CD4-positive, alpha-beta T cell treated with Interferon alpha-2 for 1 hour (primary cell): ENCODE measurements at regions not wholly inside any gene's neighbourhood (a gene's known extent, or its start where the extent isn't known, plus 50 kb on each side); places are given as distances from the start of the nearest gene placed in this dataset.
A peak's percentile ranks its signal among the peaks of the same experiment; 100 is the strongest.
"Not testable (repeated sequence)": the region's sequence is repeated elsewhere in the genome, so short reads cannot be mapped to it uniquely, and the experiment has no call there.

Experiments used
- DNase-seq, 2 donors: peaks; one replicate each; pipeline ENCODE4 v3.0.0-alpha.2; 2020 to 2022

- DNase-seq, result no peak
These were observed 127.7 kb downstream of the VEGFA start for GRCh38 chr6:43897571-43898302.

DNA sequence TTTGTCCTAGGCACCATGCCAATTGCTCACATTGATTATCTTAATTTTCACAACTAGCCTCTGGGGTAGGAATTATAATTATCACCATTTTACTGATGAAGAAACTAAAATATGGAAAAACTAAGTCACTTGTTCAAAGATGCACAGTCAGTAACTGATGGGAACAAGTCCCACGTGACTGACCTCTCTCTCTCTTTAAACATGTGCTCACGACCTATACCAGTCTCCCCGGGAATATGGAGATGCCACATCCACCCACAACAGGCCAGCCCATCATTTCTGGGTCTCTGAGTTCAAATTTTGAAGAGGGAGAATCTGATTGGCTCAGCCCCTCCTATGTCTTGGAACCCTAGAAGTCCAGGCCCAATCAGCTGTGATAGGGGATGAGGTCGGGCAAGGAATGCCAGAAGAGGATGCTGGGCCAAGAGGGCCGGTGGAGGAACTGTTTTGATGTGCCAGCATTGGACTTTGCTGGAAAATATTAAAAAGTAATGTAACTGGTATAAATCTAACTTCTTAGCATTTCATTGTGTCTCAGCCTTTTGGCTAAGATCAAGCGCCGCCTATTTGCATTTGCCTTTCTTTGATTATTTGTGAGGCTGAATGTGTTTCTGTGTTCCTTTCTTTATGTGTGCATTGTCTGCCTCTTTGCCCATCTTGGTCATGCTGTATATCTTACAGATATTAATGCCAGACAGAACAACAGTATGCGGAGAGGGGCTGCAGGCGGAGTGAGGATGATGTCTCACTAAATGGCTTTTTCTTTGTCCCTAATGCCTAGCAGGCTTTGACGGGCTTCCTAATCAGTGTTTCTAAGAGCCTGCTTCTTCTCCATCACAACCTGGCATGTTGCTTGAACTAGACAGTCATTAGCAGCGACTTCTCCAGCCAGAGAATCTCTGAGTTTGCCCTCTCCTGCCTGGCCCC, 126.6 kb downstream of the VEGFA start:
- no peak for DNase-seq

DNA sequence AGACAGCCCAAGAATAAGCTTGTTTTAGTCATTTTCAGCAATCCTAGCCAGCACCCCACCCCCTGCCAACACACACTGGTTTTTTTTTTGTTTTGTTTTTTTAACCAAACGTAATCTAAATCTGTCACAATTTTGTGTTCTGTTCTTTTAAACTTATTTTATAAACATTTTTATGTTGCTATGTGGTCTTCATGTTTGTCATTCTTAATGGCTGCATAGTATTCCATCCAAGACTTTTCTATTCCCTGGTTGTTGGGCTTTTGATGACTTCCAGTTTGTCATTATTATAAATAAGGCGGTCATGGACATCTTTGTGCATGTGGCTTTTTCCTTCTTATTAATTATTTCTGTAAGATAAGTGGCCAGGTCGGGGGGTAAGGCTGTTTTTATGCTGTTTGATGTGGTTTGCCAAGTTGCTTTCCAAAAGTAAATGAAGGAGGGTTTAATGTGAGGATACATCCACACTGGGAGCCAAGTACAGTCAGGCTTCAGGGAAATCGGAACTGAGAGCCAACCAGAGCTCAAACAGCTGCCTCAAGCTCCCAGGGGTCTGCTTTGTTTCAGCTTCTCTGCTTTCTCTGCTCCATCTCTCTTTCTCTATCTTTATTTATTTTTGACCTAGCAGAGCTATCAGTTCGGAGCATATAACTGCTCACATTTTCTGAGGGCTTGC, 125.8 kb downstream of the VEGFA start:
- no peak for DNase-seq

GRCh38 chr6:43893073-43893472, 123.1 kb downstream of the VEGFA start:
- DNase-seq, result no peak

DNA sequence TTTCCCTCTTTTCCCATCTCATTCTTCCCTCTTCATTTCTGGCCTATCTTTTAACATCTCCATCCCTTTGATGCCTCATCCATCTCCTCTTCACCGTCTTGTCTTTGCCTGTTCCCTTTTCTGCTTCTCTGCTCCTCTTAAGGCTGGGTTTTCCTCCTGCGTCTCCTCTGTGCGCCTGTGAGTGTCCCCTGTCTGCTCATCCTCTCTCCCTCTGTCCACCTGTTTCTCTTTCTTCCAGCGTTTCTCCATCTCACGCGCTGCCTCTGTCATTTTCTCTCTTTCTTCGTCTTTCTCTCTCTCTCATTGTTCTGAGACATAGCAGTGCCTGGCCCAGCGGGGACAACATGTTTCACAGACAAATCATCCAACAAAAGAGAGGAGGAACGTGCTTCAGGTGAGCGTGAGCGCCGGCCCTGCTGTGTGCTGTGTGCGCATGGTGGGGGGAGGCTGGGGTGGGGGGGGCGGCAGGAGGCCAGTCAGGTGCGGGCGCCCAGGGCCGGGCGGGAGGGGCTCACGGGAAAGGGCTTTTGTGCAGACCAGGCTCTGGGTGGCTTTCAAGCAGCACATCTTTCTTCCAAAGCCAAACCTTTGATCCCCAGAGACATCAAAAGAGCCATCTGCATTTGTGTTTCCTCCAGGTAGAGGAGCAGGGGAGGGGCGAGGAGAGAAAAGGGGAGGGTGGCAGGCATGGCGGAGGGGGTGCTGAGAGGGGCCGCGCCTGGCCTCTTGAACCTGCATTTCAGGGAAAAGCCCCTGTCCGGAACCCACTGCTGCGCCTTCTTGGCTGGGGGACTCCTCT, 121.3 kb downstream of the VEGFA start:
- DNase-seq, result no peak

DNA sequence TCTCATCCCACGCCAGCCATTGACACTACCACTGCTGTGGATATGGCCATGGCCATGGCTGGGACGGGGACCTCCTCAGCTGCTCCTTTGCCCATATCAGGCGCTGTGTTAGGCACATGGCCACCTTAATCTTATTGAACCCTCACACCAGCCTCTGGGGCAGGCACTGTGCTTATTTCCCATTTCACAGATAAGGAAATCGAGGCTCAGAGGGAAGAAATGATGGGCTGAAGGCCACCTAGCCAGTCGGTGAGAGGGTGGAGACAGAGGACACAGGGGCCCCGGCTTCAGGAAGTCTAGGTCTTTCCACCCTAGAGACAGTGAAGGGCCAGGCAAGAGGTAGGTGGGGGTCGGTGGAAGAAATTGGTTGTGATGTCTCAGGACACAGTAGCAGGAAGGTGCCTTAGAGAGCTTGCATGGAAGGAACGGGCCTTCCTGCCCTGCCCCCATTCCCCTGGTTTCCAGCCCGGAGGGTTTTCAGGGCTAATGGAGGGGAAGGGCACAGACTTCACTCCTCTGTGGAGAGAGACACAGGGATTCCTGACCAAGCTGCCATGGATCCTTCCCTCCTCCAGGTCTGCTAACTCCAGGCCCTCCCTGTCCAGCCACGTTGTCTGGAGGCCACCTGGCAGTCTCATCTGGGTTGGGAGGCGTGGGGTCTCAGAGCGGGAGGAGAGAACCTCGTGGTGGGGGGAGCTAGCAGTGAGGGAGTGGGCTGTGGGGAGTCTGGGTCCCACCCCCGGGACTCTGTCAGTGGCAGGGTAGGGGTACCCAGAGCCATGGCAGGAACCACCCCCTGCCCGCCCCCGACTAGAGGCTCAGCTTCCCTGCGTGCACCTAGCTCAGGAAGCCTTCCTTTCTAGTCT, 120.4 kb downstream of the VEGFA start:
- no peak for DNase-seq

DNA sequence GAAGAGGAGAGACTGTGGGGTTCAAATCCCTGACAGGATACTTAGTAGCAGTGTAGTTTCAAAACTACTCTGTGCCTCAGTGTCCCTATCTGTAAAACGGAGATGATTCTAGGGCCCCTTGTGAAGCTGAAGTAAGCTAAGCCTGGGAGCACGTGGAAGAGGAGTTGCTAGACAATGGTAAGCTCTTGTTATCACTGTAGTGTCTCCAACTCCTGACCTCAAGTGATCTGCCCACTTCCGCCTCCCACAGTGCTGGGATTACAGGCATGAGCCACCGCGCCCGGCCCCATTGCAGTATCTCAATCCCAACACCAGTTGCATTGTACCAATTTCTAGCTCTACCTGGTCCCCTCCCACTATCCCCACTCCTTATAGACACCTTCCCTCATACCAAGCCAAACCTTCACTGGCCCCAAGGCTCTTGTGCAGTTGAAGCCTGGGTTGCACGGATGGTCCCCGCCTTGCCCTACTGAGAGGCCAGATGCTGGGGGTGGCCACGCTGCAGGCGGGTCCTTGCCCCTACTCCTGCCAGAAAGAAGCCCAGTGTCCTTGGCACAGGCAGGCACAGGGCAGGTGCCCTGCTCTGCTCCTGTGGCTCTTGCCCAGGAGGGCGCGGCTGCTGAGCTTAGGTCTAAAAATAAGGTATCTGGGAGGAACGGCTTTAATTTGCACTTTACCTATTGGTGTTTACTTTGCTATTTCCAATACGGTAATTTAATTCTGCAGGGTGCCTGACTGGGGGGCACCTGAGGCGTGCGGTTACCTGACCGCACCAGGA, 118.1 kb downstream of the VEGFA start:
- DNase-seq, result no peak

DNA sequence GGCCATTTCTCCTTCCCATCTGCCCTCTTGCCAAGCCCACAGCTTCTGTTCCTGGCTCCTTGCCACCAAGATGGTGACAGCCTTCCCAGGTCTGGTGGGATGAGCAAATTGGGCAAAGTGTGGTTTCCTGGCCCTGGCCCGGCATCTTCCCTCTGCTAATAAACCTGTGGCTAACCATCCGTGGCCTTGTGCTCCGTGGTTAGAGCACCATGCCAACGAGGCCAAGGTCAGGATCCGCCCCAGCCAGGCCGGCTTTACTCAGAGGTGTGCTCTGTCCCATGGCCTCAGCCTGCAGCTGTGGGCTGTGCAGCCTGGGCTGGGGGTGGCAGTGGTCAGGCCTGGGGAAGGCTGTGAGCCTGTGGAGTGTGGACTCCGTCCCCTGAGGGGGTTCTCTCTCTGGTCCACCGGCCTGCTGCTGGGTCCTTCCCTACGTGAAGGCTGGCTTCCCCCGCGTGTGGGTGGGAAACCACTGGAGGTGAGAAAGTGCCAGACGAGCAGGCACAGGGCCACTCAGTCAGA, 117.4 kb downstream of the VEGFA start:
- no peak for DNase-seq

- no peak for DNase-seq
These were observed 116.8 kb downstream of the VEGFA start for GRCh38 chr6:43886717-43887339.

DNA sequence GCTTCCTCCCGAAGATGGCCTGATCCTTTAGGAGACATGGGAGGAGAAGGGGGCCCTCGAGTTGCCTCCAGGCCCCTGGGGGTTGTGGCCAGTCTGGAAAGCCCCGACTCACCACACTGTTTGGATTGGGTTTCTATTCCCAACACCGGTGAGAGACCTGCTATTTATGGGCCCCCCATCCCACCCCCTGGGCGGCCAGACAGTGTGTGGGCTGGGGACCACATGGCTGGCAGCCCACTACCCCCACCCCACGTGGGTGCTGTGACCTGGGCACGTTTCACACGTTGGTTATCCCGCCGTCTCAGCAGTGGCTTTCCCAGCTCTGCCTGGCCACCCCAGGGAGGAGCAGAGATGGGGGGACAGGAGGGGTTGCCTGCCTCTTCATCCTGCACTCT, 116.1 kb downstream of the VEGFA start:
- DNase-seq, result no peak

DNA sequence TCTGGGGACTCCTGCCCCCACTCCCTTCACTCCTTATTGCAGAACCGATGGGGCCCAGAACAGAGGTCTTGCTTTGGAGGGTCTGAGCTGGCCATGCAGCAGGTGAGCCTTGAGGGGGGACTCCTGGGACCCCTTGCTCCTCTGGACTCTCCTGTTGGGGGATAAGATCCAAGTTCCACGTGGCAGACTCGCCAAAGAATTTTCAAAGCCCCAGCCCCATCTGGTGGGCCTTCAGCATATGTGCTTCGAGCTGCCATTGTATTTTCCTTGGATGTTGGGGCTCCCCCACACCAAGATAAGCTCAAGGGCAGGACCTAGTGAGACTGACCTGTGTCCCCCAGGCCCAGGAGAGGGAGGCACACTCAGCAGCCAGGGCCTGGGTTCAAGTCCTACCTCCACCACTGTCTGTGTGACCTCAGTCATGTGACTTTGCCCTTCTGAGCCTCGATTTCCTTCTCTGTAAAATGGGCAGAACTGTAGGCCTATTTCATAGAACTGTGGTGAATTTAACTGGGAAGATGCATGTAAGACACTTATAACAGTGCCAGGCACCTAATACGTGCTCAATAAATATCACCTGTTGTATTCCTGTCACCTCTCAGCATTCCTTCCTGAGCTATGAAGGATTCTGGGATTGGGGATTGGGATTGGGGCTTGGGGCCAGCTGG, 115.5 kb downstream of the VEGFA start:
- DNase-seq, result no peak

- no peak for DNase-seq
These were observed 114.6 kb downstream of the VEGFA start for GRCh38 chr6:43884652-43885022.

DNA sequence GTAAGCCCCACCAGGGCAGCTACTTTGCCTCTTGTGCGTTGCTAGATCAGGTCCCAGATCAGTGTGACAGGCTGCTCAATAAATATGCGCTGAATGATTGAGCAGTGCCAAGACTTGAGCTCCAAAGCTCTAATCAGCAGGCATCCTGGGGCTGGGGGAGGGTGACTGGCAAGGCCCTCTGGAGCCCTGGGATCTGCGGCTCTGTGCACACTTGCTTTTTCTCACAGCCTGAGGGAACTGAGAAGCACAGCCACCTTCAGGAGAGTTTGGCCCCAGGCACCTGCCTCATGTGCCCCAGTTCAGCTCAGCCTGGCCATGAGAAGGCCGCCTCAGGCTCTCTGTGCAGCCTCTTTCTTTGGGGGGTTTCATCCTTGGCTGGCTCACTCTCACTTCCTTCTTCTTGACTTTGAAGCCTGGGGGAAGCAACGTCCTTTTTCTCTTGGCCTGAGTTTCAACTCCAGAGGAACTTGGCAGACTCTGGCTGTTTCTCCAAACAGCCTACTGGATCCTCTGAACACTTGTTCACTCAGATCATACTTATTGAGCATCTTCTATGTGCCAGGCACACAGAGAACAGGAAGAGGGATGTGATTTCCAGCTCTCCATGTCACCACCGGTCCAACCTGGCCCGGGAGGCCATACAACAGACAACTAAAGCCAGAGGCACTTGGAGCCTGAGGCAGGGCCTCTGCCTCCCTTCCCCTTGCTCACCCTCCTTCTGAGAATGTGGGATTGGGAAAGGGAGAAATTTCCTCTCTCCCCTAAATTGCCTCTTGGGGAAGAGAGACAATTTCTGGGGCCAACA, 114.0 kb downstream of the VEGFA start:
- peak in 1 of 2 donors; percentile 8 for DNase-seq

DNA sequence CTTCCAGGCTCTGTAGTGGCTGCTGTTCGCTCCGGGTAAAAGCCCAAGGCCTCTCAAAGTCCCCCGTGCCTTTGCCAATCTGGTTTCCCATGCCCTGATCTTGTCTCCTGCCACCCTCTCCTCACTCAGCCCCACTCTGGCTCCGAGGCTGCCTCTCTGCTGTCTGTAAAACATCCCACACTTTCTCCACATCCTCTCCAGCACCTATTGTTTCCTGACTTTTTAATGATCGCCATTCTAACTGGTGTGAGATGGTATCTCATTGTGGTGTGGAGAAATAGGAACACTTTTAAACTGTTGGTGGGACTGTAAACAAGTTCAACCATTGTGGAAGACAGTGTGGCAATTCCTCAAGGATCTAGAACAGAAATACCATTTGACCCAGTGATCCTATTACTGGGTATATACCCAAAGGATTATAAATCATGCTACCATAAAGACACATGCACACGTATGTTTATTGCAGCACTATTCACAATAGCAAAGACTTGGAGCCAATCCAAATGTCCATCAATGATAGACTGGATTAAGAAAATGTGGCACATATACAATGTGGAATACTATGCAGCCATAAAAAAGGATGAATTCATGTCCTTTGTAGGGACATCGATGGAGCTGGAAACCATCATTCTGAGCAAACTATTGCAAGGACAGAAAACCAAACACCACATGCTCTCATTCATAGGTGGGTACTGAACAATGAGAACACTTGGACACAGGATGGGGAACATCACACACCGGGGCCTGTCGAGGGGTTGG, 112.9 kb downstream of the VEGFA start:
- DNase-seq, result not testable (repeated sequence)

DNA sequence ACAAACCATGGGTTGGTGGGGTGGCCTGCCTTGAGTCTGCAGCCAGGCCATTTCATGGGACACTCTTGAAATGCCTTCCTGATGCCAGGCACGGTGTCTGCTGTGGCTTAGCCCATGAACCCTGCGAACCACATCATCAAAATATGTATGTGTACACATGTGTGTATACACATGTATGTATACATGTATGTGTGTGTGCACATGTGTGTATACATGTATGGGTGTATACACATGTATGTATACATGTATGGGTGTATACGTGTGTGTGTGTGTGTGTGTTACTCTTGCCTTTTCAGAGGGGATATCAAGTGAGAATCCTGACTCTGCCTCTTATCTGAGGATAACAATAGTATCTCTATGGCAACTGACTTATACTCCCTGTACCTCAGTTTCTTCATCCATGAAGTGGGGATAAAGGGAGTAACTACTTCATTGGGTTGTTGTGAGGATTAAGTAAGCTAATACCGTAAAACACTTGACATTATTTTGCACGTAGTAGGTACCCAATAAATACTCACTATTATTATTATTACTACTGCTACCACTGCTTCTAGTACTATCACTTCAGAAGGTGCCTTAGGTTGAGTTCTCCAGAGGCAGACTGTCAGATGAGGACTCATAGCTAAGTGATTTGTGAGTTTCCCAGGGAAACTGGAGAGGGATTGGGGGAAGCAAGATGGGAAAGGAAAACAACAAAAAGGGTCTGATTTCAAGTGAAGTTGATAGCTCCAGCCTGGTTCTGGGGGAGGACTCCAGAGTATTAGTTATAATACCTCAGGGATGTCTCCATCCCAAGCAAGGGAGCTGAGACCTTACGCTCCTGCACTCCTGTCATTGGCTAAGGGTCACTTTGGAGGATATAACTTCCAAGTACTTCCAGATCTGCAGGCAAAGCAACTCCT, 110.5 kb downstream of the VEGFA start:
- DNase-seq, result no peak

- no peak for DNase-seq
These were observed 109.7 kb downstream of the VEGFA start for GRCh38 chr6:43879722-43880121.
